ENCODE measurements at regions not wholly inside any gene's neighbourhood (a gene's known extent, or its start where the extent isn't known, plus 50 kb on each side); places are given as distances from the start of the nearest gene placed in this dataset.
"Not testable (repeated sequence)": the region's sequence is repeated elsewhere in the genome, so short reads cannot be mapped to it uniquely, and the experiment has no call there.

- not testable (repeated sequence) for DNase-seq (ENCODE audit: low spot score)
These were observed 134.2 kb upstream of the BASP1 start for GRCh38 chr5:17083276-17083675.

DNA sequence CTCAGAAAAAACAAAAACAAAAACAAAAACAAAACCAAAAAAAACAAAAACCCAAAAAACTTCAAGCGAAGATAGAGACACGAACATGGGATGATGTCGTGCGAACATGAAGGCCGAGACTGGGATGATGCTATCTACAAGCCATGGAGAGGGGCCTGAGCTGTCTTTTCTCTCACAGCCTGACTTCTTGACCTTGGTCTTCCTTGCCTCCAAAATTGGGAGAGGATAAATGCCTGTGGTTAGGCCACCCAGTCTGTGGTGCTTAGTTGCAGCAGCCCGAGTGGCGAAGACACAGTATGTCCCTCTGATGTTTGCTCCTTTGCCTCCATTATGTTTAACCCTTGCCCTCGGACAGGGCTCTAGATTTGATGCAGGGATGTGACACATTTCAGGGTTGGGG lies 130.4 kb upstream of the BASP1 start:
- no peak for DNase-seq (ENCODE audit: low spot score)

GRCh38 chr5:17088051-17088450 lies 129.4 kb upstream of the BASP1 start:
- DNase-seq (ENCODE audit: low spot score) = no peak

GRCh38 chr5:17089001-17089400 lies 128.4 kb upstream of the BASP1 start:
- no peak for DNase-seq (ENCODE audit: low spot score)

GRCh38 chr5:17089690-17090089 lies 127.7 kb upstream of the BASP1 start:
- no peak for DNase-seq (ENCODE audit: low spot score)

GRCh38 chr5:17090839-17091238 lies 126.6 kb upstream of the BASP1 start:
- no peak for DNase-seq (ENCODE audit: low spot score)

- DNase-seq (ENCODE audit: low spot score) = no peak
These were observed 122.6 kb upstream of the BASP1 start for GRCh38 chr5:17094830-17095229.

DNA sequence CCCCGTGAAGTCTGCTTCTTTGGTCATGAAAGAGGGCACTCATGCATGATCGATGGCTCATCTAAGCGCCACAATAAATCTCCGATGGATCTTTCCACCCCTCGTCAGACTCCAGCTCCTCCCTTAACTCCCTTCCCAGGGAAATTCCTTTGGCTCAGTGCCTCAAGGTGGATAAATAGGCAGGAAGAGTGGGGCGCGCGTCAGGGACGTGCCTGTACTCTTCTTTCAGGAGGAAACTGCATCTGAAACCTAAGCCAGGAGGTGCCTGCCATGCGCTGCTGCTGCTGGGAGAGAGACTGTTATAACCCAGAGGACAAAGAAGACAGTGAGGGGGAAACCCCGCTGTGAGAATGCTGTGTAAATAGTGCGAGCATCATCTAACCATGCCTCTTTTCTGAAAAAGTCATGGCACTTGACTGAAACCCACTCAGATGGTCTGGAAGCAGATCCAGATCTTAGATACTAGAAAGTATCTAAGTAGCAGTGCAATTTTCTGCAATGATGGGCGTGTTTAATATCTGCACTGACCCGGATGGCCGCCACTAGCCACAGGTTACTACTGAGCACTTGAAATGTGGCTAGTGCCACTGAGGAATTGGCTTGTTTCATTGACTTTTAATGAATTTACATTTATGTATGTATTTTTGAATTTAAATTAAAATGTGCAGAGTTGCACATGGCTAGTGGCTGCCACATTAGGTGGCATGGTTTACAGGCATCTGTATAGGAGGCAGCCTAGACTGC lies 120.3 kb upstream of the BASP1 start:
- no peak for DNase-seq (ENCODE audit: low spot score)

DNA sequence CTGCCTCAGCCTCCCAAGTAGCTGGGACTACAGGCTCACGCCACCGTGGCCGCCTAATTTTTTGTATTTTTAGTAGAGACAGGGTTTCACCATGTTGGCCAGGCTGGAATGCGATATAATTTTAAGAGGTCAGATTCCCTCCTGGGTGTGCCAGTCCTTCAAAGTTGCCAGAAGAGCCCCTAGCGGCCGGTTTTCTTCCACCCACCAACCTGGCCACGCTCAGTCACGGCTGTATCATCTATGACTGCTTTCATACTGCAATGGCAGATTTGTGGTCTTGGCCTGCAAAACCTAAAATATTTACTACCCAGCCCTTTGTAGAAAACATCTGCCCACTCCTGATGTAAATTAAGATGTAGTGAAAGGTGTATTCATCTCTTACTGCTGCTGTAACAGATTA lies 117.5 kb upstream of the BASP1 start:
- DNase-seq (ENCODE audit: low spot score) = no peak

GRCh38 chr5:17103461-17103860 lies 114.0 kb upstream of the BASP1 start:
- DNase-seq (ENCODE audit: low spot score) = no peak

- no peak for DNase-seq (ENCODE audit: low spot score)
These were observed 111.5 kb upstream of the BASP1 start for GRCh38 chr5:17105744-17106418.

DNA sequence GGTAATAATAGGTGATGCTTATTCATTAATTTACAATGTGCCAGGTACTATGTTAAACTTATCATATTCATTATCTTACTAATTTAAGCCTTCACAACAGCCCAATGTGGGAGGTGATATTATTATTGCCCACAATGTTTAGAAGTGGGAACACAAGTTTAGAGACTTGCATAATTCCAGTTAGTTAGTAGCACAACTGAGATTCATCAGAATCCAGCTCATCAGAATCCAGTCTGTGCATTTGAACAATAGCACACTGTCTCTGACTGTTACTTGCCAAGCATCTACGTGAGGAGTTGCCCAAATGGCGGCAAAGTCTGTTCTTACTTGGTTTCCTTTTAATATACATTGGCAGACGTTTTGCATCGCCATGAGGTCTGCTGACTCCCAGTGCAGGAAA lies 110.9 kb upstream of the BASP1 start:
- no peak for DNase-seq (ENCODE audit: low spot score)

GRCh38 chr5:17112091-17112716 lies 105.2 kb upstream of the BASP1 start:
- not testable (repeated sequence) for DNase-seq (ENCODE audit: low spot score)

DNA sequence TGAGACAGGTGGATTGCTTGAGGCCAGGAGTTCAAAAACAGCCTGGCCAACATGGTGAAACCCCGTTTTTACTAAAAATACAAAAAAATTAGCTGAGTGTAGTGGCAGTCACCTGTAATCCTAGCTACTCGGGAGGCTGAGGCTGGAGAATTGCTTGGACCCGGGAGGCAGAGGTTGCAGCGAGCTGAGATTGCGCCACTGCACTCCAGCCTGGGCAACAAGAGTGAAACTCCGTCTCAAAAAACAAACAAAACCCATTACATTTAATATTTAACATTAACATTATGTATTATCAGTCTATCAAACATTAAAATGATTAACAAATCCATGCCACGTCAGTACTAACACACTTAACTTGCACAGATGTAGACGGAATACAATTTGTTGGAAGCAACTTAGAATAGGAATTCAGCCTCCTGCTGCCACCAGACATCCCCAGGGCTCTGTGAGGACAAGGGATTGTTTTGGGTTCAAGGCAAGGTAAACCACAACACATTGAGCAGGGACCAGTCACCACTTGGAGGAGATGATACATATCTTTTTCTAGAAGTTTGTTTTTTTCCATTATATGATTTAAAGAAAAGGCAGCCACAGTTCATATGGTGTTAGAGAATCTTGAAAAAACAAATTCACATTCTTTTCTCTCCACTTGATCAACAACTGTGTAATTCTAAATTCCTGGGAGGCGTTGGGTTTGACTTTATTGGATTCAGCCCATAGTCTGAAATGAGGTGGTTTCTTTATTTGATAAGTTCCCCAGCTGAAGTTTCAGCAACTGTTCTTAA lies 104.1 kb upstream of the BASP1 start:
- no peak for DNase-seq (ENCODE audit: low spot score)

- no peak for DNase-seq (ENCODE audit: low spot score)
These were observed 103.2 kb upstream of the BASP1 start for GRCh38 chr5:17114233-17114632.

- no peak for DNase-seq (ENCODE audit: low spot score)
These were observed 102.5 kb upstream of the BASP1 start for GRCh38 chr5:17114715-17115599.

- no peak for DNase-seq (ENCODE audit: low spot score)
These were observed 101.6 kb upstream of the BASP1 start for GRCh38 chr5:17115855-17116254.

DNA sequence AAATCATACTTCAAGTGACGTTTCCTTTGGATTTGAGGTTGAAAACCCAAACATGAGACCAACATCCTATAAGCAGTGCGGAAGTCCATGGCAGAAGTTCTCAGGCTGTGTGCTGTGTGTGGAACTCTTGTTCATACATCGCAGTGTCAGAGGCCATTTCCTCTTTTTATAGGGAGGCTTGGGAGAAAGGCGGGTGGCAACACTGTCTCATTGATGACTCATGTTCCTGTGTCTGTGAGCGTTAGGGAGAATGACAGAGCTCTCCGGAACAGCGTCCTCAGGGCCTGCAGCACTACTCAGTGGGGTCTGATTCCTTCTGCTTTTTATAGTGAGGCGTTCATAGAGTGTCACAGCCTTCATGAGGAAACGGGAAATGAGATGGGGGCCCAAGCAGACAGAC lies 98.8 kb upstream of the BASP1 start:
- no peak for DNase-seq (ENCODE audit: low spot score)

- no peak for DNase-seq (ENCODE audit: low spot score)
These were observed 97.2 kb upstream of the BASP1 start for GRCh38 chr5:17120209-17120608.

DNA sequence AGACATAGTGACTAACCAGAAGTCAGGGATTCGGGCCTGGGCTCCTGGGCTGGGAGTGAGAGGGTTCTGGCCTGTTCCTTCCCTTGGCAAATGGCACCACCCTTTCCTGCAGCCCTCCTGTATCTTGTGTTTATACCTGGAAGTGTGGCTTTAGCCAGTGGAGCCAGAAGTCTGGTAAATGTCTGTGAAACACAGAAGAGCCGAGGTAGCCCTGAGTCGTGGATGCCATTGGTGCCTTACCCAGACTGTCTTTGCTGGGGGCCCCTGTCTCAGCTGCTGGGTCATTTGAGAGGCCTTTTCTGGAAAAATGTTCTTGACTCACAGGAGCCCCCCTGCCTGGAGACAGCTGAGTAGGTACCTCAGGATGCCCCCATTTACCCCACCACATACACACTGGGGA lies 95.7 kb upstream of the BASP1 start:
- no peak for DNase-seq (ENCODE audit: low spot score)

DNA sequence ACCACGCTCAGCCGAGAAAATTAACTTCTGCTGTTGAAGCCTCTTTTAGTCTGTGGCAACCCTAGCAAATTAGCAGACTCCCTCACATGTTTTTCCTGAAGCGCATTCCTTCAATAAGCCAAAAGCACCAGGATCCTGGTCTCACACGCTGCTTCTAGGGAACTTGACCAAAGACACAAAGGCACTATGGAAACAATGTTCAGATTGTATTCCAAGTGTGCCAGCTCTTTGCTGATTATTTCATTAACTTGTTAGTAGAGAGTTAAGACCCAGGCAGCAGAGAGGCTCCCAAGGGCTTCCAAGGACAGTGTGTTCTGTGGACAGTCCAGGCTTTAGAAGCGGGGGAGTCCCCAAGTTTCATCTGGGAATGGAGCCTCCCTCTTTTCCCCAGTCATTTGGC lies 94.4 kb upstream of the BASP1 start:
- no peak for DNase-seq (ENCODE audit: low spot score)

DNA sequence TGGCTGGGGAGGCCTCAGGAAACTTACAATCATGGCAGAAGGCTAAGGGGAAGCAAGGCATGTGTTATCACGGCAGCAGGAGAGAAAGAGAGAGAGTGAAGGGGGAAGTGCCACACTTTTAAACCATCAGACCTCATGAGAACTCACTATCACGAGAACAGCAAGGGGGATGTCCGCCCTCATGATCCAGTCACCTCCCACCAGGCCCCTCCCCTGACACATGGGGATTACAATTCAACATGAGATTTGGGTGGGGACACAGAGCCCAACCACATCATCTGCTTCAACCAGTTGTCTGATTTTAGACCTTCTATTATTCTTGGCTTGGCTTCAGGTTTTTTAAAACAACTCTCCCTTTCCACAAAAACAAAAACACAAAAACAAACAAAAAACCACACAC lies 93.7 kb upstream of the BASP1 start:
- DNase-seq (ENCODE audit: low spot score) = not testable (repeated sequence)

Data from NAMALWA (cell line).